ENCODE measurements at regions not wholly inside any gene's neighbourhood (a gene's known extent, or its start where the extent isn't known, plus 50 kb on each side); places are given as distances from the start of the nearest gene placed in this dataset.

DNA sequence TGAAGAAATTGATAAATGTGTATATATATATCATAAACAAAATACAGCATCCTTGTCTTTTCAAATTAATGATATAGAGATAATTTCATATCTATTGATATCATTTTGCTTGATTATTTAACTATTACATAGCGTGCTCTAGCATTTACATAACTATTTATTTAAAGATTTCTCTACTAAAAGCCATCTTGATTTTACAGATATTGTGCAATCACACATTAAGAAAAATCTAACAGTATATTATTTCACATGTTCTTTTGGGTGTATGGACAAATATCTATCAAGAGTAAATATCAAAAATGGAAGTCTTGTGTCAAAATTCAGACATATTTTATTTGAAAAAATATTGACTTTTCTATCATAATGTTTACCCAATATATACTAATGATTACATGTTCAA lies 966.8 kb downstream of the SLITRK5 start:
- TF ChIP-seq, protein P1, sequence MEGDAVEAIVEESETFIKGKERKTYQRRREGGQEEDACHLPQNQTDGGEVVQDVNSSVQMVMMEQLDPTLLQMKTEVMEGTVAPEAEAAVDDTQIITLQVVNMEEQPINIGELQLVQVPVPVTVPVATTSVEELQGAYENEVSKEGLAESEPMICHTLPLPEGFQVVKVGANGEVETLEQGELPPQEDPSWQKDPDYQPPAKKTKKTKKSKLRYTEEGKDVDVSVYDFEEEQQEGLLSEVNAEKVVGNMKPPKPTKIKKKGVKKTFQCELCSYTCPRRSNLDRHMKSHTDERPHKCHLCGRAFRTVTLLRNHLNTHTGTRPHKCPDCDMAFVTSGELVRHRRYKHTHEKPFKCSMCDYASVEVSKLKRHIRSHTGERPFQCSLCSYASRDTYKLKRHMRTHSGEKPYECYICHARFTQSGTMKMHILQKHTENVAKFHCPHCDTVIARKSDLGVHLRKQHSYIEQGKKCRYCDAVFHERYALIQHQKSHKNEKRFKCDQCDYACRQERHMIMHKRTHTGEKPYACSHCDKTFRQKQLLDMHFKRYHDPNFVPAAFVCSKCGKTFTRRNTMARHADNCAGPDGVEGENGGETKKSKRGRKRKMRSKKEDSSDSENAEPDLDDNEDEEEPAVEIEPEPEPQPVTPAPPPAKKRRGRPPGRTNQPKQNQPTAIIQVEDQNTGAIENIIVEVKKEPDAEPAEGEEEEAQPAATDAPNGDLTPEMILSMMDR (IDR thresholded peaks at IDR 0.05; ENCODE audit: insufficient read depth, low read length, poor library complexity, severe bottlenecking): no peak
- no peak for TF ChIP-seq EZH2phosphoT487 (conservative IDR thresholded peaks at IDR 0.05; ENCODE audit: low read length)
